H9 (cell line): ENCODE measurements at regions not wholly inside any gene's neighbourhood (a gene's known extent, or its start where the extent isn't known, plus 50 kb on each side); places are given as distances from the start of the nearest gene placed in this dataset.

Experiments
- DNase-seq: peaks from one replicate; pipeline ENCODE4 v3.0.0-alpha.2; 2017
- H2AFZ ChIP-seq: one replicate; pipeline ENCODE4 v1.6.1; 2013; ENCODE audit warnings: mild to moderate bottlenecking, low read length, control low read depth, moderate library complexity
- H2AK5ac ChIP-seq: 2 replicates; pipeline ENCODE4 v1.6.1; 2013; ENCODE audit warnings: low read length, control low read depth, mixed read lengths; ENCODE audit not compliant: insufficient read length
- H2BK120ac ChIP-seq: one replicate; pipeline ENCODE4 v1.6.1; 2013; ENCODE audit warnings: low read depth, mild to moderate bottlenecking, low read length, control low read depth, inconsistent platforms; ENCODE audit not compliant: poor library complexity, severe bottlenecking
- H2BK12ac ChIP-seq: 2 replicates; pipeline ENCODE4 v1.6.1; 2013; ENCODE audit warnings: low read length, control low read depth, mixed read lengths, low read depth; ENCODE audit not compliant: insufficient read length
- H2BK15ac ChIP-seq: 2 replicates; pipeline ENCODE4 v1.6.1; 2013; ENCODE audit warnings: low read depth, low read length, control low read depth
- H2BK20ac ChIP-seq: one replicate; pipeline ENCODE4 v1.6.1; 2013; ENCODE audit warnings: low read depth, mild to moderate bottlenecking, low read length, control low read depth, inconsistent platforms; ENCODE audit not compliant: poor library complexity, severe bottlenecking
- H2BK5ac ChIP-seq: 2 replicates; pipeline ENCODE4 v1.6.1; 2013; ENCODE audit warnings: low read length, control low read depth, mixed read lengths; ENCODE audit not compliant: insufficient read length
- H3K14ac ChIP-seq: 2 replicates; pipeline ENCODE4 v1.6.1; 2013; ENCODE audit warnings: low read length, control low read depth; ENCODE audit not compliant: insufficient read depth
- H3K18ac ChIP-seq: 2 replicates; pipeline ENCODE4 v1.6.1; 2013; ENCODE audit warnings: low read depth, mild to moderate bottlenecking, mixed read lengths, low read length, control low read depth; ENCODE audit not compliant: insufficient read length
- H3K23ac ChIP-seq: 2 replicates; pipeline ENCODE4 v1.6.1; 2013; ENCODE audit warnings: low read length, control low read depth, mixed read lengths, low read depth; ENCODE audit not compliant: insufficient read length
- H3K23me2 ChIP-seq: 2 replicates; pipeline ENCODE4 v1.6.1; 2013; ENCODE audit warnings: low read depth, mild to moderate bottlenecking, mixed read lengths, low read length, control low read depth; ENCODE audit not compliant: insufficient read length, poor library complexity, severe bottlenecking
- H3K27ac ChIP-seq: 2 replicates; pipeline ENCODE4 v1.5.1; 2013; ENCODE audit warnings: low read length, control low read depth, mixed read lengths, low read depth; ENCODE audit not compliant: insufficient read length
- H3K27me3 ChIP-seq: 2 replicates; pipeline ENCODE4 v1.6.1; 2013; ENCODE audit warnings: low read length, control low read depth, inconsistent platforms; ENCODE audit not compliant: insufficient read depth
- H3K4ac ChIP-seq: 2 replicates; pipeline ENCODE4 v1.6.1; 2013; ENCODE audit warnings: low read depth, mild to moderate bottlenecking, control low read depth, inconsistent platforms, low read length, moderate library complexity
- H3K4me1 ChIP-seq: 2 replicates; pipeline ENCODE4 v1.6.1; 2013; ENCODE audit warnings: low read length, control low read depth, inconsistent platforms; ENCODE audit not compliant: insufficient read depth
- H3K4me2 ChIP-seq: 2 replicates; pipeline ENCODE4 v1.6.1; 2013; ENCODE audit warnings: low read length, control low read depth, mixed read lengths; ENCODE audit not compliant: insufficient read length, insufficient read depth
- H3K56ac ChIP-seq: 2 replicates; pipeline ENCODE4 v1.6.1; 2013; ENCODE audit warnings: low read depth, mild to moderate bottlenecking, mixed read lengths, low read length, control low read depth; ENCODE audit not compliant: insufficient read length
- H3K79me1 ChIP-seq: 2 replicates; pipeline ENCODE4 v1.6.1; 2013; ENCODE audit warnings: low read depth, mild to moderate bottlenecking, moderate library complexity, low read length, control low read depth, inconsistent platforms; ENCODE audit not compliant: insufficient read depth, poor library complexity, severe bottlenecking
- H3K79me2 ChIP-seq: 2 replicates; pipeline ENCODE4 v1.6.1; 2013; ENCODE audit warnings: low read length, control low read depth, inconsistent platforms; ENCODE audit not compliant: insufficient read depth
- H3K9ac ChIP-seq: 2 replicates; pipeline ENCODE4 v1.6.1; 2013; ENCODE audit warnings: low read length, control low read depth, mixed read lengths; ENCODE audit not compliant: insufficient read length; ENCODE audit errors: extremely low read depth
- H3K9me3 ChIP-seq: one replicate; pipeline ENCODE4 v1.6.1; 2013; ENCODE audit warnings: low read depth, low read length, inconsistent platforms; ENCODE audit not compliant: control insufficient read depth
- H3T11ph ChIP-seq: one replicate; pipeline ENCODE4 v1.6.1; 2013; ENCODE audit warnings: mild to moderate bottlenecking, low read length, control low read depth, inconsistent platforms
- H4K20me1 ChIP-seq: one replicate; pipeline ENCODE4 v1.6.1; 2013; ENCODE audit not compliant: control insufficient read depth, insufficient read length, insufficient read depth
- H4K5ac ChIP-seq: 2 replicates; pipeline ENCODE4 v1.6.1; 2013; ENCODE audit warnings: low read depth, mild to moderate bottlenecking, mixed read lengths, low read length, control low read depth; ENCODE audit not compliant: insufficient read length
- H4K8ac ChIP-seq: replicated peaks from 2 replicates; pipeline ENCODE4 v1.6.1; 2013; ENCODE audit warnings: low read length, control low read depth, mixed read lengths, low read depth; ENCODE audit not compliant: insufficient read length
- H4K91ac ChIP-seq: 2 replicates; pipeline ENCODE4 v1.6.1; 2013; ENCODE audit warnings: low read depth, mild to moderate bottlenecking, moderate library complexity, mixed read lengths, low read length, control low read depth; ENCODE audit not compliant: insufficient read length
- H3K27ac Mint-ChIP-seq, 3 experiments: 2 replicates in 2 of 3; 3 replicates in 1 of 3; pipeline ENCODE4 v1.8.0; 2020 to 2021; ENCODE audit warnings: mixed read lengths in 3 of 3, mild to moderate bottlenecking in 1 of 3, moderate library complexity in 1 of 3
- H3K27me3 Mint-ChIP-seq: 2 replicates; pipeline ENCODE4 v1.8.0; 2021; ENCODE audit warnings: low read depth, mild to moderate bottlenecking, moderate library complexity, mixed read lengths
- H3K36me3 Mint-ChIP-seq, 3 experiments: 2 replicates in 2 of 3; 3 replicates in 1 of 3; pipeline ENCODE4 v1.8.0; 2020 to 2021; ENCODE audit warnings: low read depth in 3 of 3, mixed read lengths in 3 of 3; ENCODE audit not compliant: insufficient read depth in 1 of 3
- H3K4me1 Mint-ChIP-seq, 2 experiments: 2 replicates each; pipeline ENCODE4 v1.8.0; 2020; ENCODE audit warnings: mixed read lengths in 2 of 2
- H3K4me3 Mint-ChIP-seq, 2 experiments: 2 replicates in 1 of 2; 3 replicates in 1 of 2; pipeline ENCODE4 v1.8.0; 2020 to 2021; ENCODE audit warnings: mild to moderate bottlenecking in 2 of 2, mixed read lengths in 2 of 2, moderate library complexity in 1 of 2
- H3K9me3 Mint-ChIP-seq, 2 experiments: 2 replicates in 1 of 2; 3 replicates in 1 of 2; pipeline ENCODE4 v1.8.0; 2020; ENCODE audit warnings: mild to moderate bottlenecking in 2 of 2, mixed read lengths in 2 of 2, moderate library complexity in 1 of 2
- whole genome bisulfite sequencing: extraction: QIAGEN DNeasy Blood & Tissue Kit; methylation state at CpG from one replicate; pipeline ENCODE4 v1.1.7; 2013; ENCODE audit warnings: missing lambda C conversion rate, low lambda C conversion rate, mixed read lengths; ENCODE audit not compliant: insufficient read length; ENCODE audit errors: extremely low coverage; 5-methylcytosine and 5-hydroxymethylcytosine counted together
- TF ChIP-seq, protein P1 (sequence below): fragments of 200-600 bp; sonication (generic); conservative IDR thresholded peaks from 3 replicates; pipeline ENCODE4 v1.8.0; 2021; ENCODE audit warnings: antibody characterized with exemption, mild to moderate bottlenecking

DNA sequence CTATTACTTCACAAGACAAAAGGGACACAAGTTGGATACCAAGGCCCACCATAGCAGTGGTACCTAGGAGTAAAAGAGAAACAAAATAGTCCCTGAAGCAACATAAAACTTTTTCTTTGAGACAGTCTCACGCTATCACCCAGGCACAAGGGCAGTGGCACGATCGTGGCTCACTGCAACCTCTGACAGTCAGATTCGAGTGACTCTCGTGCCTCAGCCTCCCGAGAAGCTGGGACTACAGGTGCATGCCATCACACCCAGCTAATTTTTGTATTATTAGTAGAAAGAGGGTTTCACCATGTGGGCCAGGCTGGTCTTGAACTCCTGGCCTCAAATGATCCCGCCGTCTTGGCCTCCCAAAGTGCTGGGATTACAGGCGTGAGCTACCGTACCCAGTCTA lies 59.0 kb upstream of the KCNMA1 start:
- Histone ChIP-seq H4K20me1 (peaks cover 4% of the 10 kb centered on the region), H2BK15ac (no peak overlapping the region), H3K4ac (no peak overlapping the region), H3K23me2 (no peaks in the 10 kb centered on the region), H2AK5ac (no peak overlapping the region), H3K4me2 (no peak overlapping the region), H3K9ac (no peak overlapping the region), H3K27me3 (no peaks in the 10 kb centered on the region), H3K14ac (no peak overlapping the region), H4K91ac (no peak overlapping the region), H2BK5ac (no peak overlapping the region), H3K18ac (no peak overlapping the region), H3K23ac (no peak overlapping the region), H4K5ac (no peak overlapping the region), H3K27ac (no peak overlapping the region), H3T11ph (no peak overlapping the region), H3K9me3 (no peaks in the 10 kb centered on the region), H2BK120ac (no peak overlapping the region), H3K56ac (no peak overlapping the region), H3K79me2 (no peaks in the 10 kb centered on the region), H2BK20ac (no peak overlapping the region), H2BK12ac (no peak overlapping the region), H3K4me1 (no peaks in the 10 kb centered on the region; the same call in 1 of the 2 replicates), H3K79me1 (no peaks in the 10 kb centered on the region), H4K8ac (no peak overlapping the region), H2AFZ (no peak overlapping the region)
- Mint-ChIP-seq H3K4me3 (no peak overlapping the region), H3K36me3 (no peaks in the 10 kb centered on the region), H3K27me3 (peaks cover 2% of the 10 kb centered on the region; the same call in 1 of the 2 replicates), H3K27ac (no peak overlapping the region), H3K4me1 (peaks cover 6 to 14% of the 10 kb centered on the region in 2 experiments), H3K9me3 (no peaks in the 10 kb centered on the region; a peak in 1 of 5 replicates)
- WGBS = no CpG with 5 or more reads among the region's 10 CpGs
- DNase-seq = no peak
- TF ChIP-seq, protein P1, sequence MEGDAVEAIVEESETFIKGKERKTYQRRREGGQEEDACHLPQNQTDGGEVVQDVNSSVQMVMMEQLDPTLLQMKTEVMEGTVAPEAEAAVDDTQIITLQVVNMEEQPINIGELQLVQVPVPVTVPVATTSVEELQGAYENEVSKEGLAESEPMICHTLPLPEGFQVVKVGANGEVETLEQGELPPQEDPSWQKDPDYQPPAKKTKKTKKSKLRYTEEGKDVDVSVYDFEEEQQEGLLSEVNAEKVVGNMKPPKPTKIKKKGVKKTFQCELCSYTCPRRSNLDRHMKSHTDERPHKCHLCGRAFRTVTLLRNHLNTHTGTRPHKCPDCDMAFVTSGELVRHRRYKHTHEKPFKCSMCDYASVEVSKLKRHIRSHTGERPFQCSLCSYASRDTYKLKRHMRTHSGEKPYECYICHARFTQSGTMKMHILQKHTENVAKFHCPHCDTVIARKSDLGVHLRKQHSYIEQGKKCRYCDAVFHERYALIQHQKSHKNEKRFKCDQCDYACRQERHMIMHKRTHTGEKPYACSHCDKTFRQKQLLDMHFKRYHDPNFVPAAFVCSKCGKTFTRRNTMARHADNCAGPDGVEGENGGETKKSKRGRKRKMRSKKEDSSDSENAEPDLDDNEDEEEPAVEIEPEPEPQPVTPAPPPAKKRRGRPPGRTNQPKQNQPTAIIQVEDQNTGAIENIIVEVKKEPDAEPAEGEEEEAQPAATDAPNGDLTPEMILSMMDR = no peak
